ENCODE measurements at regions not wholly inside any gene's neighbourhood (a gene's known extent, or its start where the extent isn't known, plus 50 kb on each side); places are given as distances from the start of the nearest gene placed in this dataset.

DNA sequence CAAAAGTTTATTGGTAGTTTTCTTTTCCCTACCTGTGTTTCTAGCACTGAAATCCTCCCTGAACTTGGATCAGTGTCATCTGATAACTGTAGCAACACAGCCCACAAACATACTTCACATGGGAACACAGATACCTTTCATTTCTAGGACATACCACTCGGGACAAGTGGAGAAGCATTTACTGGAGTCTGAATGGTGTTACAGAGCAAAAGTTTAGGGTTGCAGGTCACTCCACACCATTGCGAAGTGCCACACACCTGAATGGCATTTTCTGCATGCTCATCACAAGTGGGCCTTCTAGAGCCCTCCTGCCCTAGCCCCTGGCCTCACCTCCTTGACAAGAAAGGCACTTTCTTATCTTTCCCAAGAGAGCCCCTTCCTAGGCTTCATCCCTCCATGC, 184.8 kb upstream of the PKDCC start:
- TF ChIP-seq POLR2AphosphoS5 (IDR thresholded peaks at IDR 0.05) (no peak), EP300 (IDR thresholded peaks at IDR 0.05) (no peak)
- TF ChIP-seq, protein P1, sequence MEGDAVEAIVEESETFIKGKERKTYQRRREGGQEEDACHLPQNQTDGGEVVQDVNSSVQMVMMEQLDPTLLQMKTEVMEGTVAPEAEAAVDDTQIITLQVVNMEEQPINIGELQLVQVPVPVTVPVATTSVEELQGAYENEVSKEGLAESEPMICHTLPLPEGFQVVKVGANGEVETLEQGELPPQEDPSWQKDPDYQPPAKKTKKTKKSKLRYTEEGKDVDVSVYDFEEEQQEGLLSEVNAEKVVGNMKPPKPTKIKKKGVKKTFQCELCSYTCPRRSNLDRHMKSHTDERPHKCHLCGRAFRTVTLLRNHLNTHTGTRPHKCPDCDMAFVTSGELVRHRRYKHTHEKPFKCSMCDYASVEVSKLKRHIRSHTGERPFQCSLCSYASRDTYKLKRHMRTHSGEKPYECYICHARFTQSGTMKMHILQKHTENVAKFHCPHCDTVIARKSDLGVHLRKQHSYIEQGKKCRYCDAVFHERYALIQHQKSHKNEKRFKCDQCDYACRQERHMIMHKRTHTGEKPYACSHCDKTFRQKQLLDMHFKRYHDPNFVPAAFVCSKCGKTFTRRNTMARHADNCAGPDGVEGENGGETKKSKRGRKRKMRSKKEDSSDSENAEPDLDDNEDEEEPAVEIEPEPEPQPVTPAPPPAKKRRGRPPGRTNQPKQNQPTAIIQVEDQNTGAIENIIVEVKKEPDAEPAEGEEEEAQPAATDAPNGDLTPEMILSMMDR (IDR thresholded peaks at IDR 0.05) = no peak
